K562 (cell line): ENCODE measurements at regions not wholly inside any gene's neighbourhood (a gene's known extent, or its start where the extent isn't known, plus 50 kb on each side); places are given as distances from the start of the nearest gene placed in this dataset.

ENCODE experiments used
- ATAC-seq: fragments of 200-7000 bp; cut with Tn5 transposase; 3 replicates; pipeline ENCODE4 v1.9.1; 2020; ENCODE audit warnings: moderate library complexity
- BruUV-seq: library from RNA; stranded (reverse); fragments of 400-500 nt; replicated peaks from 2 replicates; lab custom pipeline; 2021; lab: Mats Ljungman, UMichigan
- CTCF ChIA-PET: fragments of 300-600 bp; formaldehyde crosslinking; extraction: SDS; loops from one replicate; lab custom pipeline; 2021; ENCODE audit warnings: low intra/inter-chr PET ratio; lab: Yijun Ruan, JAX
- POLR2A ChIA-PET: fragments of 300-600, 350-650 bp; sonication (Branson Sonifier 250); formaldehyde crosslinking; extraction: SDS; loops from one replicate; lab custom pipeline; 2021; ENCODE audit warnings: antibody characterized with exemption, inconsistent platforms; lab: Yijun Ruan, JAX
- DNase-seq, 4 experiments: peaks; one replicate each; pipeline versions ENCODE4 v3.0.0 to v3.0.0-alpha.2; 2011 to 2018; ENCODE audit warnings: low spot score in 3 of 4, mixed read lengths in 3 of 4; ENCODE audit errors: extremely low read depth in 1 of 4
- FAIRE-seq: peaks from 2 replicates; lab custom pipeline; 2011; peaks lifted over from hg19 to GRCh38; lab: Jason Lieb, UNC
- H2AFZ ChIP-seq: 2 replicates; pipeline ENCODE4 v1.6.0; 2011; ENCODE audit warnings: low read depth, low read length, control low read depth, inconsistent platforms
- H3K27ac ChIP-seq: fragments of 200-600 bp; 3 replicates; pipeline ENCODE4 v1.8.0; 2011; ENCODE audit warnings: low read depth, mild to moderate bottlenecking, control low read depth, inconsistent platforms, low read length, moderate library complexity, mixed read lengths; ENCODE audit errors: extremely low read depth
- H3K27me3 ChIP-seq, 2 experiments: fragments of 300-600 bp in 1 of 2; 2 replicates in 1 of 2; 3 replicates in 1 of 2; pipeline versions ENCODE4 v1.6.0 to v1.8.0; 2011; ENCODE audit warnings: inconsistent platforms in 2 of 2, low read length in 2 of 2, mild to moderate bottlenecking in 1 of 2, mixed read lengths in 1 of 2, moderate library complexity in 1 of 2; ENCODE audit not compliant: control insufficient read depth in 2 of 2, insufficient read depth in 2 of 2
- H3K36me3 ChIP-seq: fragments of 300-600 bp; 3 replicates; pipeline ENCODE4 v1.8.0; 2011; ENCODE audit warnings: mild to moderate bottlenecking, low read length, inconsistent platforms; ENCODE audit not compliant: control insufficient read depth, insufficient read depth
- H3K4me1 ChIP-seq, 2 experiments: fragments of 200-600 bp in 1 of 2; replicated peaks in 1 of 2; 2 replicates in 1 of 2; 3 replicates in 1 of 2; pipeline versions ENCODE4 v1.5.1 to v1.8.0; 2011; ENCODE audit warnings: inconsistent platforms in 2 of 2, low read length in 2 of 2, mild to moderate bottlenecking in 1 of 2, mixed read lengths in 1 of 2, moderate library complexity in 1 of 2; ENCODE audit not compliant: control insufficient read depth in 2 of 2, insufficient read depth in 2 of 2
- H3K4me2 ChIP-seq: 2 replicates; pipeline ENCODE4 v1.6.1; 2011; ENCODE audit warnings: low read length, control low read depth, inconsistent platforms, mixed read lengths; ENCODE audit not compliant: insufficient read depth
- H3K4me3 ChIP-seq: fragments of 200-600 bp; sonication (generic), shearing (Covaris generic); 2 replicates; pipeline ENCODE4 v1.5.1; 2016; ENCODE audit warnings: control low read depth, inconsistent platforms
- H3K79me2 ChIP-seq: fragments of 200-600 bp; 3 replicates; pipeline ENCODE4 v1.8.0; 2011; ENCODE audit warnings: low read length, inconsistent platforms; ENCODE audit not compliant: control insufficient read depth, insufficient read depth
- H3K9ac ChIP-seq, 2 experiments: 2 replicates each; pipeline versions ENCODE4 v1.6.0 to v1.6.1; 2011; ENCODE audit warnings: low read depth in 2 of 2, low read length in 2 of 2, control low read depth in 1 of 2, inconsistent platforms in 1 of 2, mild to moderate bottlenecking in 1 of 2, mixed read lengths in 1 of 2; ENCODE audit not compliant: insufficient read depth in 1 of 2
- H3K9me1 ChIP-seq: one replicate; pipeline ENCODE4 v1.6.0; 2011; ENCODE audit warnings: inconsistent platforms, mild to moderate bottlenecking, low read length, moderate library complexity; ENCODE audit not compliant: control insufficient read depth, insufficient read depth
- H3K9me3 ChIP-seq: replicated peaks from 2 replicates; pipeline ENCODE4 v1.5.1; 2011; ENCODE audit warnings: low read depth, low read length, inconsistent platforms; ENCODE audit not compliant: control insufficient read depth, insufficient read depth
- H4K20me1 ChIP-seq: replicated peaks from 2 replicates; pipeline ENCODE4 v1.6.1; 2011; ENCODE audit warnings: low read length, inconsistent platforms, mixed read lengths; ENCODE audit not compliant: control insufficient read depth, insufficient read depth
- CBX5 ChIP-seq: IDR thresholded peaks from 2 replicates; pipeline ENCODE4 v1.6.1; 2014; ENCODE audit warnings: low read depth, borderline replicate concordance
- COPS2 ChIP-seq: fragments of 450-650 bp; conservative IDR thresholded peaks from 2 replicates; pipeline ENCODE4 v1.6.1; 2016; ENCODE audit warnings: mild to moderate bottlenecking, moderate library complexity
- GTF2F1 ChIP-seq: IDR thresholded peaks from 2 replicates; pipeline ENCODE4 v1.6.1; 2011; ENCODE audit warnings: low read depth, low read length, improper control_type of control experiment
- HDAC8 ChIP-seq: fragments of 450-650 bp; IDR thresholded peaks from 2 replicates; pipeline ENCODE4 v1.6.1; 2016; ENCODE audit warnings: mild to moderate bottlenecking, missing genetic modification characterization, moderate library complexity, missing compliant biosample characterization
- MITF ChIP-seq: IDR thresholded peaks from 2 replicates; pipeline ENCODE4 v1.6.1; 2014; ENCODE audit warnings: antibody characterized with exemption
- POLR3G ChIP-seq: IDR thresholded peaks from 2 replicates; pipeline ENCODE4 v1.6.1; 2011; ENCODE audit not compliant: insufficient read length, insufficient replicate concordance; ENCODE audit errors: extremely low read depth
- SRSF1 ChIP-seq: fragments of 200-400 bp; formaldehyde crosslinking; IDR thresholded peaks from 2 replicates; pipeline ENCODE4 v1.6.1; 2017; ENCODE audit warnings: mild to moderate bottlenecking, low read depth, low read length, moderate library complexity
- TEAD1 ChIP-seq, 2 experiments: fragments of 450-650 bp in 1 of 2; sonication (generic) in 1 of 2; formaldehyde crosslinking; IDR thresholded peaks; 2 replicates each; pipeline versions ENCODE4 v1.4.0 to v1.8.0; 2020 to 2022; ENCODE audit warnings: mild to moderate bottlenecking in 2 of 2, missing genetic modification reagents in 1 of 2
- U2AF1 ChIP-seq: fragments of 200-400 bp; formaldehyde crosslinking; optimal IDR thresholded peaks from 2 replicates; pipeline ENCODE3; 2017; ENCODE audit warnings: mild to moderate bottlenecking, low read depth, low read length, moderate library complexity
- ZNF280A ChIP-seq: fragments of 450-650 bp; IDR thresholded peaks from 2 replicates; pipeline ENCODE4 v1.6.1; 2018; ENCODE audit warnings: mild to moderate bottlenecking, low read depth; ENCODE audit not compliant: partially characterized antibody
- WGBS: fragments of 100-300 bp; shearing (Covaris generic); methylation state at CpG from one replicate; pipeline ENCODE4 v1.1.6; 2016; ENCODE audit warnings: low coverage, mixed read lengths; ENCODE audit not compliant: insufficient coverage; ENCODE audit errors: missing lambda C conversion rate; 5-methylcytosine and 5-hydroxymethylcytosine counted together
- in situ Hi-C: fragments of 300-500 bp; cut with MboI; formaldehyde crosslinking; loops from 4 replicates; pipeline ENCODE4 v1.15.0; 2018; ENCODE audit warnings: inconsistent platforms, mixed read lengths
- intact Hi-C: fragments of 100-400 bp; cut with micrococcal nuclease; formaldehyde crosslinking; loops from 2 replicates; pipeline ENCODE4 v1.14.2; 2022
- TF ChIP-seq, protein P1 (sequence below): fragments of 250-450 bp; sonication (Bioruptor Pico); IDR thresholded peaks from 2 replicates; pipeline ENCODE4 v1.8.0; 2022; ENCODE audit warnings: moderate library complexity, mild to moderate bottlenecking, inconsistent platforms
- TF ChIP-seq, protein P2 (sequence below): fragments of 250-450 bp; sonication (Bioruptor Pico); IDR thresholded peaks from 2 replicates; pipeline ENCODE4 v1.4.0; 2020; ENCODE audit warnings: borderline replicate concordance
- TF ChIP-seq, protein P3 (sequence below): sonication (generic); formaldehyde crosslinking; IDR thresholded peaks from 2 replicates; pipeline ENCODE4 v1.8.0; 2023; ENCODE audit warnings: mild to moderate bottlenecking, missing genetic modification reagents

- in situ Hi-C loops = no loop called here
- H3K4me2 ChIP-seq = no peak overlapping the region
- H3K79me2 ChIP-seq = no peaks in the 10 kb centered on the region
- no peak overlapping the region for H3K27ac ChIP-seq
- H3K36me3 ChIP-seq = no peaks in the 10 kb centered on the region
- no peaks in the 10 kb centered on the region for H3K27me3 ChIP-seq
- no peak overlapping the region for H2AFZ ChIP-seq
- H3K4me1 ChIP-seq = no peaks in the 10 kb centered on the region
- 0% methylated on average over 4 of the region's 4 CpGs for WGBS
- FAIRE-seq (no peak), DNase-seq (no peak), ATAC-seq (no peak)
- no peaks in the 10 kb centered on the region for H3K9me3 ChIP-seq
- ChIA-PET CTCF (no interaction called here), POLR2A (no interaction called here)
- no peaks in the 10 kb centered on the region for H3K9me1 ChIP-seq
- no TSS peak for BruUV-seq
- no peaks in the 10 kb centered on the region for H4K20me1 ChIP-seq
- H3K4me3 ChIP-seq = no peak overlapping the region
- no peak overlapping the region for H3K9ac ChIP-seq
- intact Hi-C loops = no loop called here
- TF ChIP-seq CBX5 (no peak), SRSF1 (no peak), HDAC8 (no peak), POLR3G (no peak), ZNF280A (no peak), COPS2 (no peak), GTF2F1 (no peak), MITF (no peak), U2AF1 (no peak), TEAD1 (CRISPR knock-in tag; IDR thresholded peaks at IDR 0.05) (no peak)
- TF ChIP-seq, protein P1, sequence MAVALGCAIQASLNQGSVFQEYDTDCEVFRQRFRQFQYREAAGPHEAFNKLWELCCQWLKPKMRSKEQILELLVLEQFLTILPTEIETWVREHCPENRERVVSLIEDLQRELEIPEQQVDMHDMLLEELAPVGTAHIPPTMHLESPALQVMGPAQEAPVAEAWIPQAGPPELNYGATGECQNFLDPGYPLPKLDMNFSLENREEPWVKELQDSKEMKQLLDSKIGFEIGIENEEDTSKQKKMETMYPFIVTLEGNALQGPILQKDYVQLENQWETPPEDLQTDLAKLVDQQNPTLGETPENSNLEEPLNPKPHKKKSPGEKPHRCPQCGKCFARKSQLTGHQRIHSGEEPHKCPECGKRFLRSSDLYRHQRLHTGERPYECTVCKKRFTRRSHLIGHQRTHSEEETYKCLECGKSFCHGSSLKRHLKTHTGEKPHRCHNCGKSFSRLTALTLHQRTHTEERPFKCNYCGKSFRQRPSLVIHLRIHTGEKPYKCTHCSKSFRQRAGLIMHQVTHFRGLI (CRISPR knock-in tag) = no peak
- TF ChIP-seq, protein P2, sequence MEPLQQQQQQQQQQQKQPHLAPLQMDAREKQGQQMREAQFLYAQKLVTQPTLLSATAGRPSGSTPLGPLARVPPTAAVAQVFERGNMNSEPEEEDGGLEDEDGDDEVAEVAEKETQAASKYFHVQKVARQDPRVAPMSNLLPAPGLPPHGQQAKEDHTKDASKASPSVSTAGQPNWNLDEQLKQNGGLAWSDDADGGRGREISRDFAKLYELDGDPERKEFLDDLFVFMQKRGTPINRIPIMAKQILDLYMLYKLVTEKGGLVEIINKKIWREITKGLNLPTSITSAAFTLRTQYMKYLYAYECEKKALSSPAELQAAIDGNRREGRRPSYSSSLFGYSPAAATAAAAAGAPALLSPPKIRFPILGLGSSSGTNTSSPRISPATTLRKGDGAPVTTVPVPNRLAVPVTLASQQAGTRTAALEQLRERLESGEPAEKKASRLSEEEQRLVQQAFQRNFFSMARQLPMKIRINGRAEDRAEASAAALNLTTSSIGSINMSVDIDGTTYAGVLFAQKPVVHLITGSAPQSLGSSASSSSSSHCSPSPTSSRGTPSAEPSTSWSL (CRISPR knock-in tag) = no peak
- TF ChIP-seq, protein P3, sequence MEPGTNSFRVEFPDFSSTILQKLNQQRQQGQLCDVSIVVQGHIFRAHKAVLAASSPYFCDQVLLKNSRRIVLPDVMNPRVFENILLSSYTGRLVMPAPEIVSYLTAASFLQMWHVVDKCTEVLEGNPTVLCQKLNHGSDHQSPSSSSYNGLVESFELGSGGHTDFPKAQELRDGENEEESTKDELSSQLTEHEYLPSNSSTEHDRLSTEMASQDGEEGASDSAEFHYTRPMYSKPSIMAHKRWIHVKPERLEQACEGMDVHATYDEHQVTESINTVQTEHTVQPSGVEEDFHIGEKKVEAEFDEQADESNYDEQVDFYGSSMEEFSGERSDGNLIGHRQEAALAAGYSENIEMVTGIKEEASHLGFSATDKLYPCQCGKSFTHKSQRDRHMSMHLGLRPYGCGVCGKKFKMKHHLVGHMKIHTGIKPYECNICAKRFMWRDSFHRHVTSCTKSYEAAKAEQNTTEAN = no peak
Measured at GRCh38 chr4:176921256-176921655, 128.5 kb upstream of the VEGFC start.
